ENCODE measurements at regions not wholly inside any gene's neighbourhood (a gene's known extent, or its start where the extent isn't known, plus 50 kb on each side); places are given as distances from the start of the nearest gene placed in this dataset.

DNA sequence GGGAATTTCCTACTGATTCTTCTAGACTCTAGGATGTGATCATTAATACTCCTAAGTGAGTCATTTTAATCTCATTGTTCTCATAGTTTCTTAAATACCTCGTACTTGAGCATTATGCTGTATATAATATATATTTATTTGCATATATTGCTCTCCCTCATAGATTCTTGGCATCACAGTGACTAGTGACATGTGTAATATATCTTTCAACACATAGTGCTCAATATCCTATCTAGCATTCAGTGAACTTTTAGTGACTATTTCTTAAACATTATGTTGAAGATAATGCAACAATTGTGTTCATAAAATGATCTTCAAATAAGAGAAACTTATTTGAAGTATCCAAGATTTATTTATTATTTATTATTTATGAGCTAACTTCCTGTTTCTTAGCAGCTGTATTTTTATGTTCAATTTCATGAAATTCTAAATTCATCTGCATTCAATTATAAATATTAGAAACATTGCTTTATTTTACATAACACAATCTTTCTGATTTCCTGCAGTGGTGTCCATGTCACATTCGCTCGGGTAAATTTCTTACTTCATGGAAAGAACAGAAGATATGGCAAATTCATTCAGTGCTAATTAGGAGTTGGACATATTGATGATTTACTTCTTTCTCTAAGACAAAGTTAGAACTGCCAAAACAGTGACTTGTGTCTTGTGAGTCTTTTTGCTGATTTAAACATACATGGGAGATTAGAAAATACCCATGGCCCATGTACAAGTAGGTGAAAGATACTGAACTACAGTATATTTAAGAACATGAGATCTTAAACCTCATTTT lies 1095.5 kb upstream of the IGFBP7 start:
- no peak for DNase-seq (ENCODE audit: low read depth)

- DNase-seq (ENCODE audit: low read depth), result no peak
Measured at GRCh38 chr4:58192217-58192616, 1082.0 kb upstream of the IGFBP7 start.

DNA sequence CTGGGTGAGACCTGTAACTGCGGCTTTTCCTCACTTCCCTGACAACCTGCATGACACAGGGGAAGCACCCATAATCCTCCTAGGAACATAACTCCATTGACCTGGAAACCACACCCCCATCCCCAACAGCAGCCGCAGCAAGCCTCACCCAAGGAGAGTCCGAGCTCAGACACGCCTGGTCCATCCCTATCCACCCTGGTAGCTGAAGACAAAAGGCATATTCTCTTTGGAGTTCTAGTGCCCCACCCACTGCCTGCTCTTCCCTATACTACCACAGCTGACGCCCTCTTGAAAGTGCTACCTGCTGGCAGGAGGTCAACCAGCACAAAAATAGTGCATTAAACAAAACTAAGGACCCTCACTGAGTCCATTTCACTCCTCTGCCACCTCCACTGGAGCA lies 1080.9 kb upstream of the IGFBP7 start:
- no peak for DNase-seq (ENCODE audit: low read depth)

- no peak for DNase-seq (ENCODE audit: low read depth)
Measured at GRCh38 chr4:58188316-58188715, 1078.1 kb upstream of the IGFBP7 start.

- DNase-seq (ENCODE audit: low read depth), result no peak
Measured at GRCh38 chr4:58175024-58175423, 1064.8 kb upstream of the IGFBP7 start.

DNA sequence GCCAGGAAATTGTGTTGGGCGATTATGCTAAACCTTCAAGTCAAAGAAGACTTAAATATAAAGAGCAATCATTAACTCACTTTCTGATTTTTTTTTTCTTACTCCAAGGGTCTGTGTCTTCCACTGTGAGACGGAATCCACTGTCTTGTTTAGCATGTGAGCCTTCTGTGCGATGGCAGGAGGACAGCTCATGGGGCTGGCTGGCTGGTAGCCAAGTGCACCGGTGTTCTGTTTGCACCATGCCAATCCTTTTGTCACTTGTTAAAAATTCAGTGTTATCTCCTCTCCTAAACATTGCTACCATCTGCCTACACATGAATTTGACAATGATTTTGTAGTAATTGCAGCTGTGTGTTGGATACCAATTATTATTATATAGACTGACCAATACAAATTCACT lies 1056.3 kb upstream of the IGFBP7 start:
- DNase-seq (ENCODE audit: low read depth), result no peak

DNA sequence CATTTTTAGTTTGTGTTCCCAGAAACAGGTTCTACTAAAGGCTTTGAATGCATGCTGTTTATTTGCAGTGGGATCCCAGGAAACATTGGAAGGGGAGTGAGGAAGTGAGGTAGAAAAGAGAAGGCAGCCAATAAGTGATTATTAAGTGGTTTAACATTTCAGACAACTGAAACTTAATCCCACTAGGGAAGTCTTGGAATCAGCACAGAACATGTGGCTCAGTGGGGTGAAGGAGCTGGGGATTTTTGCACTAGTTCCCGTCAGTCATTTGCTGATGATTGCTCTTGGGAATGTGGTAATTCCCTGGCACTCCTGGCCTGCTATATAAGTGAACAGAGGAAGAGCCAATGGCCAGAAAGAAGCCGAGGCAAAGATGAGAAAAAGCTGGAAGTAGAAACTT lies 1053.0 kb upstream of the IGFBP7 start:
- DNase-seq (ENCODE audit: low read depth), result no peak

GRCh38 chr4:58149404-58150085 lies 1039.4 kb upstream of the IGFBP7 start:
- no peak for DNase-seq (ENCODE audit: low read depth)

DNA sequence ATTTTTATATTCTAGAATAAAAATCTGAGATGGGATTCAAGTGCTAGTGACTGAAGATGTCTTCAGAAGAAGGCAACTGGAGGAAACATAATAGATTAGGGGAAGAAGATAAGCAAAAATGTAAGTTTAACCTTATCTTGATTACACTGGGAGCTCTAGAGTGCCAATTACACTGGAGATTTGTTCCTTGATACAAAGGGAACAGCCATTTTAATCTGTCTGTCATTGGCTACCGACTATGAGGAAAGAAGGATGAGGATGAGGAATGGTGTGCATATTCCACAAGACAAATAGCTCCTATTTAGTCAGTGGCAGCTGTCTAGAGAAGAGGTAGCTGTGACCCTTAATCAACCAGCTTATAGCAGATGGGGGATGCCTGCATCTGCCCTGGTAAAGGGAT lies 1034.5 kb upstream of the IGFBP7 start:
- no peak for DNase-seq (ENCODE audit: low read depth)

- DNase-seq (ENCODE audit: low read depth), result no peak
Measured at GRCh38 chr4:58138786-58139668, 1028.8 kb upstream of the IGFBP7 start.

GRCh38 chr4:58136604-58137003 lies 1026.4 kb upstream of the IGFBP7 start:
- no peak for DNase-seq (ENCODE audit: low read depth)

GRCh38 chr4:58127680-58128079 lies 1017.5 kb upstream of the IGFBP7 start:
- DNase-seq (ENCODE audit: low read depth), result no peak

- DNase-seq (ENCODE audit: low read depth), result no peak
Measured at GRCh38 chr4:58119298-58119697, 1009.1 kb upstream of the IGFBP7 start.

GRCh38 chr4:58113126-58113525 lies 1002.9 kb upstream of the IGFBP7 start:
- no peak for DNase-seq (ENCODE audit: low read depth)

GRCh38 chr4:58111818-58112217 lies 1001.6 kb upstream of the IGFBP7 start:
- DNase-seq (ENCODE audit: low read depth), result no peak

DNA sequence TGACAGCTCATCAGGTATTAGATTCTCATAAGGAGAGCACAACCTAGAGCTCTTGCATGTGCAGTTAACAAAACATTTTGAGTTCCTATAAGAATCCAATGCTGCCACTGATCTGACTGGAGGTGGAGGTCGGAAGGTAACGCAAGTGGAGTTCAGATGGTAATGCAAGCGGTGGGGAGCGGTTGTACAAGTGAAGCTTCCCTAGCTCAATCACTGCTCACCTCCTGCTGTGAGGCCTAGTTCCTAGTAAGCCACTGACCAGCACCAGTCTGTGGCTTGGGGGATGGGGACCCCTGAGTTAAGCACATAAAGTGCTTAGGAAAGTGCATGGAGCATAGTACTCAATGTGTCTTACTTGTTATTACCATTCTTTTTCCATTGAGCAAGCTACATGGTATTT lies 983.2 kb upstream of the IGFBP7 start:
- DNase-seq (ENCODE audit: low read depth), result no peak

- DNase-seq (ENCODE audit: low read depth), result no peak
Measured at GRCh38 chr4:58090539-58090938, 980.4 kb upstream of the IGFBP7 start.

DNA sequence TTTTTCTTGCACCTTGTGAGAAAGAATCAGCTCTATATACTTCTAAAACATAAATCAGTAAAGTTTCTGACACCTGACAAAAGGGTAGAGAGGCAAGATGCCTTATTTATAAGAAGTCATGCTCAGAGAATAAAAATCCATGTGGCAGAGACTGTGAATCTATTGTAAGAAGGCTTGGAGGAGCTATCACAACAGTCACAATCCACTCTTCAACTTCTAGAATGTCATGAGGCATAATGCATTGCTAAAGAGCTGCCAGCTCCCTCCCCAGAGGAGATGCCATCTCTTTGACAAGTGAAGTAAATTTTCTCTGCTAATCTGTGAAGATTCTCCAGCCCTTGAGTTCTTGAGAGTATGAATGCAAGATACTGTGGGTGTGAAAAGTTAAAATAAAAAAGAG lies 971.2 kb upstream of the IGFBP7 start:
- no peak for DNase-seq (ENCODE audit: low read depth)

DNA sequence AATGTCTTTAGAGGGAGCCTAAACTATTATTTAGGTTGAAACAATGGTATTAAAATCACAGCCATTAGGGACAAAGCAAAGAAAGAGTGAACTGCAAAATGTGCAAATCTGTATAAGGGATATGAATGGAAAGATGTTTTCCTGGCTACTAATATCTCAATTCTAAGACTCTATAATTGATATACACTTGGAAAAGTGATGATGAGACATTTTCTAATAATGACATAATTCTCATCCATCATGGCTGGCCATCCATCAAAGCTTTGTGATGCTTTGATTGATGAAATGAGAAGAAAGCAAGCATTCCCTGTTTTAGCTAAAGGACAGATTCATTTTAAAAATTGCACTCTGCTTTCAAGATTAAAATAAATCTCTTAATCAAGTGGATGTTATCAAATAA lies 965.5 kb upstream of the IGFBP7 start:
- no peak for DNase-seq (ENCODE audit: low read depth)

DNA sequence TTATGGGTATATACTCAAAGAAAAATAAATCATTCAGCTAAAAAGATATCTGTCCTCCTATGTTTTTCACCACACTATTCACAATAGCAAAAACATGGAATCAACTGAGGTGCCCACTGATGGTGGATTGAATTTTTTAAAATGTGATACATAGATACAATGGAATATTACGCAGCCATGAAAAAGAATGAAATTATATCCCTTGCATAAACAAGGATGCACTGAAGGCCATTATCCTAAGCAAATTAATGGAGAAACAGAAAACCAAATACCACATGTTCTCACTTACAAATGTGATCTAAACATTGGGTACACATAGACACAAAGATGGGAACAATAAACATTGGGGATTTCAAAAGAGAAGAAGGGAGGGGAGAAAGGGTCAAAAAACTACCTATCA lies 964.2 kb upstream of the IGFBP7 start:
- DNase-seq (ENCODE audit: low read depth), result no peak

DNA sequence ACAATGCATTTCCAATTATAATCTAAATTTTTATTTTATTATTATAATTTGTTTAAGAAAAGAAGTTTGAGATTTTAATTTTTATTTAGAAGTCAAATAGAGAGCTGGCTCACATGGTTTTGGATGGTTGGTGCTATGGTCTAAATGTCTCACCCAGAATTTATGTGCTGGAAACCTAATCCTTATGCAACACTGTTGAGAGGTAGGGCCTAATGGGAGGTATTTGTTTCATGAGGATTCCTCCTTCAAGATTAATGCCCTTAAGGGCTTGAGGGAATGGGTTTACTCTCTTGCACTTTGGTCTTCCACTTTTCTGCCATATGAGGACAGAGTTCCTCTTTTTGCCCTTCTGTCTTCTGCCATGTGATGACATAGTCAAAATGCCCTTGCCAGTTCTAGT lies 960.5 kb upstream of the IGFBP7 start:
- no peak for DNase-seq (ENCODE audit: low read depth)

GRCh38 chr4:58064653-58065052 lies 954.5 kb upstream of the IGFBP7 start:
- DNase-seq (ENCODE audit: low read depth), result no peak

All from stimulated activated CD8-positive, alpha-beta memory T cell treated with anti-CD3 and anti-CD28 coated beads, Interleukin-7, amount 100 ng/mL, for 24 hours (primary cell).